MM.1S (cell line): ENCODE measurements at regions not wholly inside any gene's neighbourhood (a gene's known extent, or its start where the extent isn't known, plus 50 kb on each side); places are given as distances from the start of the nearest gene placed in this dataset.

ENCODE experiments used
- DNase-seq: peaks from one replicate; pipeline ENCODE4 v3.0.0-alpha.2; 2015
- H2AFZ ChIP-seq: fragments of 300-600 bp; sonication (generic); 2 replicates; pipeline ENCODE4 v1.6.0; 2016; ENCODE audit warnings: antibody characterized with exemption, low read length
- H3F3A ChIP-seq: fragments of 300-600 bp; sonication (generic); 2 replicates; pipeline ENCODE4 v1.6.1; 2016; ENCODE audit warnings: mild to moderate bottlenecking, antibody characterized with exemption, low read length, moderate library complexity, mixed read lengths; ENCODE audit not compliant: insufficient read depth
- H3K27ac ChIP-seq: fragments of 300-600 bp; sonication (generic); 2 replicates; pipeline ENCODE4 v1.5.1; 2016; ENCODE audit warnings: mild to moderate bottlenecking, low read length
- H3K27me3 ChIP-seq: fragments of 300-600 bp; sonication (generic); replicated peaks from 2 replicates; pipeline ENCODE4 v1.6.0; 2016; ENCODE audit warnings: low read length; ENCODE audit not compliant: insufficient read depth
- H3K36me3 ChIP-seq: fragments of 300-600 bp; sonication (generic); replicated peaks from 2 replicates; pipeline ENCODE4 v1.6.1; 2016; ENCODE audit warnings: mild to moderate bottlenecking, low read length, mixed read lengths; ENCODE audit not compliant: insufficient read depth
- H3K4me1 ChIP-seq: fragments of 300-600 bp; sonication (generic); 2 replicates; pipeline ENCODE4 v1.6.1; 2016; ENCODE audit warnings: low read length, mixed read lengths
- H3K4me2 ChIP-seq: fragments of 300-600 bp; sonication (generic); 2 replicates; pipeline ENCODE4 v1.6.0; 2016; ENCODE audit warnings: low read depth, low read length
- H3K4me3 ChIP-seq: fragments of 300-600 bp; sonication (generic); 2 replicates; pipeline ENCODE4 v1.5.1; 2016; ENCODE audit warnings: low read length, mixed read lengths
- H3K79me2 ChIP-seq: fragments of 300-600 bp; sonication (generic); 2 replicates; pipeline ENCODE4 v1.6.1; 2016; ENCODE audit warnings: mixed run types, low read length, mixed read lengths
- H3K9ac ChIP-seq: fragments of 300-600 bp; sonication (generic); 2 replicates; pipeline ENCODE4 v1.6.1; 2016; ENCODE audit warnings: low read length, mixed read lengths
- H3K9me2 ChIP-seq: fragments of 300-600 bp; sonication (generic); replicated peaks from 2 replicates; pipeline ENCODE4 v1.6.1; 2016; ENCODE audit warnings: mild to moderate bottlenecking, low read length, mixed read lengths; ENCODE audit not compliant: insufficient read depth
- H3K9me3 ChIP-seq: fragments of 300-600 bp; sonication (generic); replicated peaks from 2 replicates; pipeline ENCODE4 v1.6.1; 2016; ENCODE audit warnings: mild to moderate bottlenecking, low read length, mixed read lengths; ENCODE audit not compliant: insufficient read depth
- H4K20me1 ChIP-seq: fragments of 300-600 bp; sonication (generic); 2 replicates; pipeline ENCODE4 v1.6.1; 2016; ENCODE audit warnings: mild to moderate bottlenecking, low read length, moderate library complexity, mixed read lengths; ENCODE audit not compliant: insufficient read depth
- CTCF ChIP-seq: fragments of 300-600 bp; sonication (generic); IDR thresholded peaks from 2 replicates; pipeline ENCODE4 v1.5.1; 2016; ENCODE audit warnings: antibody characterized with exemption, low read length, mixed read lengths
- EZH2 ChIP-seq: fragments of 300-600 bp; sonication (generic); optimal IDR thresholded peaks from 2 replicates; pipeline ENCODE3; 2017; ENCODE audit warnings: low read depth, mild to moderate bottlenecking, antibody characterized with exemption, low read length, mixed read lengths
- EZH2phosphoT487 ChIP-seq: fragments of 300-600 bp; sonication (generic); IDR thresholded peaks from 2 replicates; pipeline ENCODE4 v1.6.1; 2018; ENCODE audit warnings: antibody characterized with exemption, low read length

GRCh38 chr10:128992770-128993169 is 474.3 kb upstream of the MGMT start:
- H3K4me3 ChIP-seq: no peak overlapping the region
- no peak overlapping the region for H3K4me2 ChIP-seq
- H3F3A ChIP-seq: no peaks in the 10 kb centered on the region
- H3K36me3 ChIP-seq: no peaks in the 10 kb centered on the region
- H3K4me1 ChIP-seq: no peaks in the 10 kb centered on the region
- no peaks in the 10 kb centered on the region for H4K20me1 ChIP-seq
- H3K27ac ChIP-seq: no peak overlapping the region
- no peaks in the 10 kb centered on the region for H3K9me3 ChIP-seq
- H3K9ac ChIP-seq: no peak overlapping the region
- H3K27me3 ChIP-seq: no peaks in the 10 kb centered on the region
- DNase-seq: no peak
- no peak overlapping the region for H2AFZ ChIP-seq
- no peaks in the 10 kb centered on the region for H3K9me2 ChIP-seq
- no peak for TF ChIP-seq EZH2
- no peak for TF ChIP-seq CTCF
- no peak for TF ChIP-seq EZH2phosphoT487
- no peaks in the 10 kb centered on the region for H3K79me2 ChIP-seq

GRCh38 chr10:128993443-128993842 is 473.6 kb upstream of the MGMT start:
- Histone ChIP-seq H3K79me2 (no peaks in the 10 kb centered on the region), H3K4me3 (no peak overlapping the region)
- no peak for TF ChIP-seq EZH2phosphoT487
- no peak for TF ChIP-seq EZH2
- no peak for TF ChIP-seq CTCF

GRCh38 chr10:128993911-128994538 is 473.0 kb upstream of the MGMT start:
- no peaks in the 10 kb centered on the region for H4K20me1 ChIP-seq
- no peaks in the 10 kb centered on the region for H3K36me3 ChIP-seq
- H2AFZ ChIP-seq: no peak overlapping the region
- H3K79me2 ChIP-seq: no peaks in the 10 kb centered on the region
- TF ChIP-seq CTCF: no peak
- TF ChIP-seq EZH2: no peak
- TF ChIP-seq EZH2phosphoT487: no peak
- no peaks in the 10 kb centered on the region for H3F3A ChIP-seq
- no peaks in the 10 kb centered on the region for H3K9me3 ChIP-seq
- H3K9me2 ChIP-seq: no peaks in the 10 kb centered on the region
- no peak for DNase-seq
- H3K9ac ChIP-seq: no peak overlapping the region
- no peak overlapping the region for H3K4me3 ChIP-seq
- H3K4me2 ChIP-seq: no peak overlapping the region
- H3K27me3 ChIP-seq: no peaks in the 10 kb centered on the region
- H3K27ac ChIP-seq: no peak overlapping the region
- H3K4me1 ChIP-seq: no peaks in the 10 kb centered on the region

More at GRCh38 chr10:128993443-128993842, 473.6 kb upstream of the MGMT start:
- no peak for DNase-seq
- Histone ChIP-seq H3K27ac (no peak overlapping the region), H3K9ac (no peak overlapping the region), H3F3A (no peaks in the 10 kb centered on the region), H3K9me2 (no peaks in the 10 kb centered on the region), H3K4me1 (no peaks in the 10 kb centered on the region), H3K9me3 (no peaks in the 10 kb centered on the region), H4K20me1 (no peaks in the 10 kb centered on the region), H3K4me2 (no peak overlapping the region), H3K27me3 (no peaks in the 10 kb centered on the region), H3K36me3 (no peaks in the 10 kb centered on the region), H2AFZ (no peak overlapping the region)
